Neural cell (in vitro differentiated cells): ENCODE measurements at regions not wholly inside any gene's neighbourhood (a gene's known extent, or its start where the extent isn't known, plus 50 kb on each side); places are given as distances from the start of the nearest gene placed in this dataset.

ENCODE experiments used
- CTCF ChIP-seq: fragments of 450-650 bp; IDR thresholded peaks from 2 replicates; pipeline ENCODE4 v1.5.1; 2014; ENCODE audit warnings: antibody characterized with exemption, mild to moderate bottlenecking, moderate library complexity; ENCODE audit not compliant: poor library complexity, severe bottlenecking
- MXI1 ChIP-seq: fragments of 450-650 bp; conservative IDR thresholded peaks from 2 replicates; pipeline ENCODE4 v1.6.1; 2014; ENCODE audit warnings: antibody characterized with exemption, mild to moderate bottlenecking; ENCODE audit not compliant: poor library complexity, severe bottlenecking

GRCh38 chr3:13219077-13219901 lies 146.1 kb upstream of the IQSEC1 start:
- TF ChIP-seq MXI1 = no peak
- no peak for TF ChIP-seq CTCF
